Sigmoid colon (tissue), 4 donors: ENCODE measurements at regions not wholly inside any gene's neighbourhood (a gene's known extent, or its start where the extent isn't known, plus 50 kb on each side); places are given as distances from the start of the nearest gene placed in this dataset.
"Not testable (repeated sequence)": the region's sequence is repeated elsewhere in the genome, so short reads cannot be mapped to it uniquely, and the experiment has no call there.

ENCODE experiments used
- CTCF ChIP-seq, 4 experiments: fragments of 450-650 bp in 3 of 4; fragments of 200-600 bp in 1 of 4; IDR thresholded peaks; one replicate each; pipeline ENCODE4 v1.5.1; 2016 to 2019; ENCODE audit warnings: antibody characterized with exemption in 4 of 4, mild to moderate bottlenecking in 3 of 4, moderate library complexity in 2 of 4
- EP300 ChIP-seq, 4 donors: sonication (generic); formaldehyde crosslinking; IDR thresholded peaks; one replicate each; pipeline ENCODE4 v1.6.1; 2017; ENCODE audit warnings: antibody characterized with exemption in 4 of 4
- POLR2A ChIP-seq, 2 donors: fragments of 450-650 bp; IDR thresholded peaks; one replicate each; pipeline ENCODE4 v1.6.1; 2016; ENCODE audit warnings: antibody characterized with exemption in 2 of 2, mild to moderate bottlenecking in 2 of 2, moderate library complexity in 2 of 2
- POLR2AphosphoS5 ChIP-seq, 4 donors: sonication (generic); formaldehyde crosslinking; IDR thresholded peaks; one replicate each; pipeline ENCODE4 v1.6.1; 2017; ENCODE audit warnings: antibody characterized with exemption in 4 of 4

GRCh38 chr20:19921829-19922228, 95.3 kb upstream of the NAA20 start:
- TF ChIP-seq CTCF, EP300, POLR2AphosphoS5, POLR2A (IDR thresholded peaks at IDR 0.05): not testable (repeated sequence)
